B cell (primary cell): ENCODE measurements at regions not wholly inside any gene's neighbourhood (a gene's known extent, or its start where the extent isn't known, plus 50 kb on each side); places are given as distances from the start of the nearest gene placed in this dataset.

Experiments used
- CTCF ChIP-seq: fragments of 200-600 bp; IDR thresholded peaks from one replicate; pipeline ENCODE4 v1.8.0; 2022; ENCODE audit warnings: antibody characterized with exemption, mild to moderate bottlenecking
- EZH2 ChIP-seq: IDR thresholded peaks from 2 replicates; pipeline ENCODE4 v1.6.1; 2012; ENCODE audit warnings: borderline replicate concordance, low read depth, mild to moderate bottlenecking, moderate library complexity, low read length; ENCODE audit not compliant: insufficient read depth, poor library complexity, severe bottlenecking

GRCh38 chr6:154614101-154614500 is 103.6 kb upstream of the CNKSR3 start:
- no peak for TF ChIP-seq EZH2
- TF ChIP-seq CTCF, result no peak
